T follicular helper cell (primary cell): ENCODE measurements at regions not wholly inside any gene's neighbourhood (a gene's known extent, or its start where the extent isn't known, plus 50 kb on each side); places are given as distances from the start of the nearest gene placed in this dataset.
"Not testable (repeated sequence)": the region's sequence is repeated elsewhere in the genome, so short reads cannot be mapped to it uniquely, and the experiment has no call there.

ENCODE experiments used
- DNase-seq: peaks from one replicate; pipeline ENCODE4 v3.0.0-alpha.2; 2020; ENCODE audit warnings: low read depth

DNA sequence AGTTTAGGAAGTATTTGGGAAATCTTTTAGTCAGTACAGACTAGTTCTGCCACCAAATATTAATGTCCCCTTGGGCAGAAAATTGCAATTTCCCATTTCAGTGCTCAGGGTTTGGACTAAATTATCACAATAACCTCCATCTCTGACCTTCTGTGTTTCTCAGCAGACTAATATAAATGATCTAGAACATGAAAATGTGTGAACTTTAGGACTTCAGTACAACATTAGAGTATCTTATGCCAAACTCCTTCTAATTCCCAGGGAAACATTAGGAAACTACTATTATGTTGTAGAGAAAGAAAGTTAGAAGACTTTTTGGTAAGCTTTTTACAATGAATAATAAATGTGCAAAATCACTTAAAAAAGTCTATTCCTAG, 1087.6 kb upstream of the CITED2 start:
- no peak for DNase-seq

GRCh38 chr6:140460267-140460666, 1085.8 kb upstream of the CITED2 start:
- DNase-seq: no peak

GRCh38 chr6:140459209-140459608, 1084.8 kb upstream of the CITED2 start:
- no peak for DNase-seq

DNA sequence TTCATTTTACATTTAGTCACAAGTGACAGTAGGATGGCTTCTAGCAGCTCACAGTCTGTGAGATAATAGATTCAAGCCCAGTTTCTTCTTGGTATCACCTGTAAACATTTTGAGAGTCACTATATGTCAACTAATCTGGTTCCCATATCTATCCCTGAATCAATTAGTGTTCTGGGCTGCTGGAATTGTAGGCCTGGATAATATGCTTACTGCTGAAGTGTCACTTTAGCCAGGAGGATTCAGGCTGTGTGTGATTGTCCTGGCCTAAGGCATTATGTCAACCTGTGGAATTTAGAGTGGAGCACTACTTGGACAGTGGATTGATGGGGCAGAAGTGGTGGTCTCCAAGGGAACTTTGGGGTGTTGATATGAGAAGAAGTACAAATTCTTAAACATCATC, 1071.8 kb upstream of the CITED2 start:
- no peak for DNase-seq

- DNase-seq: no peak
Observed at GRCh38 chr6:140445474-140446004, 1071.1 kb upstream of the CITED2 start.

DNA sequence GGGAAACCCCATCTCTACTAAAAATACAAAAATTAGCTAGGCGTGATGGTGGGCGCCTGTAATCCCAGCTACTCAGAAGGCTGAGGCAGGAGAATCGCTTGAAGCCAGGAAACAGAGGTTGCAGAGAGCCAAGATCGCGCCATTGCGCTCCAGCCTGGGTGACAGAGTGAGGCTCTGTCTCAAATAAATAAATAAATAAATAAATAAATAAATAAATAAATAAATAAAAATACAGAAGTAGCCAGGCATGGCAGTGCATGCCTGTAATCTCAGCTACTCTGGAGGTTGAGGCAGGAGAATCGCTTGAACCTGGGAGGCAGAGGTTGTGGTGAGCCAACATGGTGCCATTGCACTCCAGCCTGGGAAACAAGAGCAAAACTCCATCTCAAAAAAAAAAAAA, 1068.7 kb upstream of the CITED2 start:
- DNase-seq: not testable (repeated sequence)

- DNase-seq: no peak
Observed at GRCh38 chr6:140441256-140441655, 1066.8 kb upstream of the CITED2 start.

GRCh38 chr6:140440223-140440835, 1065.9 kb upstream of the CITED2 start:
- DNase-seq: no peak

DNA sequence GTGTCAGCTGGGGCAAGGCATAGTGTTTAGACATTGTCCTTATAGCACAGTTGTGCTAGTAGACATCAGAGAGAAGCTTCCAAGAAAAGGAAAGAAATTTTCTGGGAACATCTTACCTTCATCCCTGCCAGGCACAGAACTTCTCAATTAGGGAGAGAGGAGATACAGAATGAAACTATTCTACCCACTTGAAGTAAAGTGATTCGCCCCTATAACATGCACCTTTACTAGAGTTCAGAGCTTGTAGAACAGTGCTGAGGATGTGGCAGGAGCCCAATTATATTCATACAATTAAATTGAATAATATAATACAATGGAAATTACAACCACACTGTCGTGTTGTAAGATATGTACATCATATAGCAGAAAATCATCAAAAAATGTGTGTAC, 1063.9 kb upstream of the CITED2 start:
- no peak for DNase-seq

DNA sequence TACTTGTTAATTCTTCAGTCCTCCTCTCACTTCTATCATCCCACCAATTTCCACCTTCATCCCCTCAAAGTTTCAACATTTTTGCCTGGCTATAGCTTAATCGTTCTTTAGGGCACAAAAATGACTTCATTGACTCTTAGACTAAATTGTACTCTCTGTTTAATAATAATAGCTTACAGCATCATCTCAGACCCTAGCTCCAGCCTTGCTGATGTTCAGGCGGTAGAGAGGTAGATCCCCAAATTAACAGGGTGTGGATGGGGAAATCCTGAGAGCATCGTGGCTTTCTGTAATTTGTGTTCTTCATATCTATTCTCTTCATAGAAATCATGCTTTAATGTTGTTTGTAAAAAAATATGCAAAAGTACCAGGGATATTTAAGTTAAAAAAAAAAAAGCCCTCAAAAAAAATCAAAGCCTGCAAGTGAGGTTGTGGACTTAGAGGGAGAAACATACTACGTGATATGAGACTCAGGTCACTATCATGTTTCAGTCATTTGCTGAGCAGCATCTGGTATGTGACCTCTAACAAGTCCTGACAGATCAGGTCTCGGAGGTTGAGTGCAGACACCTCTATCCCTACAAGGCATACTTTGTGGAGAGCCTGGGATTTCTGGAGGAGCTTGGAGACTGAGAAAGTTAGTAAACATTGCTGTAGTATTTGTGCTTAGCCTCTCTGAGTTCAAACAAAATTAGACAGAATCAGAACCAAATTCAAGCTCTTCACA, 1063.3 kb upstream of the CITED2 start:
- no peak for DNase-seq

GRCh38 chr6:140436023-140436811, 1061.8 kb upstream of the CITED2 start:
- DNase-seq: no peak

DNA sequence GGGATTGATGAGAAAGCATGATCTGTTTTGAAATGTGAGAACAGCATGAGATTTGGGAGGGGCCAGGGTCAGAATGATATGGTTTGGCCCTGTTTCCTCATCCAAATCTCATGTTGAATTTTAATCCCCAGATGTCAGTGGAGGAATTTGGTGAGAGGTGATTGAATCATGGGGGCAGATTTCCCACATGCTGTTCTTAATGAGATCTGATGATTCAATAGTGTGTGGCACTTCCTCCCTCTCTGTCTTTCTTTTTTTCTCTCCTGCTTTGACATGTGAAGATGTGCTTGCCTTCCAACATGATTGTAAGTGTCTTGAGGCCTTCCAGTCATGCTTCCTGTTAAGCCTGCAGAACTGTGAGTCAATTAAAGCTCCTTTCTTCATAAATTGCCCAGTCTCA, 1060.3 kb upstream of the CITED2 start:
- DNase-seq: no peak

DNA sequence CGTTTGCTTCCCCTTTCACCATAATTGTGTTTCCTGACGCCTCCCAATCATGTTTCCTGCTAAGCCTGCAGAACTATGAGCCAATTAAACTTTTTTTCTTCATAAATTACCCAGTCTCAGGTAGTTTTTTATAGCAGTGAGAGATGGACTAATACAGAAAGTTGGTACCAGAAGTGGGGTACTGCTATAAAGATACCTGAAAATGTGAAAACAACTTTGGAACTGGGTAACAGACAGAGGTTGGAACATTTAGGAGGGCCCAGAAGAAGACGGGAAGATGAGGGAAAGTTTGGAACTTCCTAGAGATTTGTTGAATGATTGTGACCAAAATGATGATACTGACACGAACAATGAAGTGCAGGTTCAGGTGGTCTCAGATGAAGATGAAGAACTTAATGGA, 1058.6 kb upstream of the CITED2 start:
- no peak for DNase-seq

DNA sequence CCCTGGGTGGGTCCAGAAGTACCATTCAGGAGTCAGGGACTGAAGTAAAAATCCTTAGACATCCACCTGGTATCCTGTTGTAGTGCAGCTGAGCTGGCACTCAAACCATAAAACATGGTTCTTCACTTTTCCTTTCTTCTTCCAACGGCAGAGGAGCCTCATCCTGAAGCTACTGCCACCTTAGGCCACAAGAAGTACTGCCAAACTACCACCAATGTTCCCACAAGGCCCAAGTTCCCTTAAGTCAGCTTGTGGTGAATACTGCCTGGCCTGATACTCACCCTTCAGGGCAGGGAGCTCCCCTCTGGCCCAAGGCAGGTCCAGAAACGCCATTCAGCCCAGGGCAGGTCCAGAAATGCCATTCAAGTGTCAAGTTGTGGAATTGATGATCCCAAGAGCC, 1053.4 kb upstream of the CITED2 start:
- DNase-seq: no peak

DNA sequence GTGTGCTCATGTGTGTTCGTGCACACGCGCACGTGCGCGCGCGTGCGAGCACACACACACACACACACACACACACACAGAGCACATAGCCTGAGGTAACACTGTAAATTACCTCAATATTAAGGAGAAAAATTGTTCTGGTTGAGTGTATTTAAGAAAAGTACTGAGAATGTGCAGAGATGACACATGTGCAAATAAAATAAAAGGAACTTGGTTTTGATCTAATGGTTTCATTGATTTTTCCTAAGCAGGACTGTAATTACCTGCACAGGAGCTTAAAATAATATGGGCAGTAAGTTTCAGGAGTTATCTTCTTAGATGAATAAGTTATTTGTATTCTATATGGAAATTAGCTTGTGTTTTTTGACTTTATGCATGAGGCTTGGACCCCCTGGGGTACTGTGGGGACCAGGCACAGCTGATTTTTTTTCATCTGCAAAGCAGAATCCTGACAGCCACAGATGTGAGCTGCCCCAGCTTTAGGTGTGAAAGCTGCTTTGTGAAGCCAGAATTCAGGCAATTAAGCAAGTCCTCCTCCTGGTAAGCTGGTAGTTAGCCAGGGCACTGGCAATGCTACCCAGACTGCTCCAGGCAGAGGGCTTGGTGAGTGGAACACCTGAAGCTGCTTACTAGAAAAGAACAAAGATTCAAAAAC, 1040.6 kb upstream of the CITED2 start:
- no peak for DNase-seq

- DNase-seq: no peak
Observed at GRCh38 chr6:140403020-140403419, 1028.6 kb upstream of the CITED2 start.

DNA sequence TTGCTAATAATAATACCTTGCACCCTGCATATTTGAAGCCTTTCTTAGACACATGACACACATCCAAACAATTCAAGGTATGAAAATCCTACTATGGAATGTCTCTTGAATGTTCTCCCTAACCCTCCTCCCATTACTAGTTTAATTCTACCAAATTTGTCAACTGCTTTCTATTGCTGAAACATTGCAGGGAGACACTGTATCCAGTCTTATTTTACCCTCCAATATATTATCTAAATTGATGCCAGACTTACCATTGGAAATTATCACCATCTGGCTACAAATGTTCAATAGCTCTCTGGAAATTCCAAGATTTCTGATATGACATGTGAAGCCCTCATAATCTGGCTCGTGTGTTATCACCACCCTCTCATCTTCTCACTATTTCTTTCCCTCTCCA, 1027.3 kb upstream of the CITED2 start:
- DNase-seq: no peak

GRCh38 chr6:140398076-140398475, 1023.6 kb upstream of the CITED2 start:
- DNase-seq: no peak

DNA sequence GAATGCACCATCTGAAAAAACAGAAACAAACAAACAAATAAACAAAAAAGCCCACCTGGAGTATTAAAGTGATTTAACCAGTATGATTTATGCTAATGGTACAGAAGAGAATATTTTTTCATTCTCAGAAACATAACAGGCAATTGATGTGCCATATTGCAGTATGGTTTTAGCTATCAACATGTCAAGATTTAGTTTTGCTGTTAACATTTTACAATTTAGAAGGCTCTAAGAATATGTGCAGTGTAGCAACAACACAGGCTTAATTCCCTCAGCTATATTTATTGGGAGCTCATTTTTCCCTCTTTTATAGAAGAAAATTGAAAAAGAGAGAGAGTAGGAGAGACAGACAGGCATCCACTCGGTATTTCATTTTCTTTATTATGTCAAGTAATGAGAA, 1022.7 kb upstream of the CITED2 start:
- no peak for DNase-seq

DNA sequence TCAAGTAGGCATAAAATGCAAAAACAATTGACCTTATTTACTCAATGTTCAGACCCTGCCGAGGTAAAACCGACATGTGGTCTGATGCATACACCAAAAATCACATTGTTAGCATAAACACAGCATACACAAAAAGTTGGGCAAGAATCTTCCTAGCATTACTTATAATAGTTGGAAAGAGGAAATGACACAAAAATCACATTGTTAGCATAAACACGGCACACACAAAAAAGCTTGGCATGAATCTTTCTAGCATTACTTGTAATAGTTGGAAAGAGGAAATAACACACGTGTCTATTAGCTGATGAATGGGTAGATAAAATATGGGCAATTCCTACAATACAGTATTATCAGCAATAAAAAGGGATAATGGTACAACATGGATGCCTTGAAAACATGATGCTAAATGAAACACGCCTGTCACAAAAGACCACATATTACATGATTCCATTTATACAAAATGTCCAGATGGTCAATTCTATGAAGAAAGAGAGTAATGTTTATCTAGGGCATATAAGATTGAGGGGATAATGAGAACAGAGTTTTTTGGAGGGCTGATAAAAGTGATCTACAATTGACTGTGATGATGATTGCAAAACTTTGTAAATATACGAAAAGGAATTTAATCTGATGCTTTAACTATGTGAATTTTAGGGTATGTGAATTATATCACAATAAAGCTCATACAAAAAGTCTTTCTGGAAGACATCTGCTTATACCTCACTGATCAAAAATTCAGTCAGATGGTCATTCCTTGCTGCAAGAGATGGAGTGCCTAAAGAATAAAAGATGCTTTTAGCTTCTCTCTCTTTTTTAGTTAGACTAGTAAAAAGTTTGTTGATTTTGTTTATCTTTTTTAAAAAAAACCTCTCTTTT, 1019.5 kb upstream of the CITED2 start:
- DNase-seq: no peak

GRCh38 chr6:140388815-140389214, 1014.4 kb upstream of the CITED2 start:
- no peak for DNase-seq
